ENCODE measurements at regions not wholly inside any gene's neighbourhood (a gene's known extent, or its start where the extent isn't known, plus 50 kb on each side); places are given as distances from the start of the nearest gene placed in this dataset.

DNA sequence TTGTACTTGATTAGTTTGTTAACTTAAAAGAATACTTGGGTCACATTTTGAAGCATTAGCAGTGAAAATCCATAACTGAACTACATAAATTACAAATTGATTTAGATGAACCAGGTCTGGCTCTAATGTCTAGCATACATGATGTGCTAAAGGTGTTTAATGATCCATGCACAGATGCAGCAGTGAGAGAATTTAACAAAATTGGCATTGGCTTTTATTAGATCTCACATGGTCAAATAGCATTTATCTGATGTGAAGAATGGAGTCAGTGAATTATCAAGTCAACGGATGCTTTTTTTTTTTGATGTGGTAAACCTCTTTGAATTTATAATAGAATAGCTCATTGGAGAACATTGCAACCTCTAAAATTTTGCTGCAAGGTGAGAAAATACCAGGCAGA, 293.0 kb upstream of the POT1 start:
- TF ChIP-seq, protein P1, sequence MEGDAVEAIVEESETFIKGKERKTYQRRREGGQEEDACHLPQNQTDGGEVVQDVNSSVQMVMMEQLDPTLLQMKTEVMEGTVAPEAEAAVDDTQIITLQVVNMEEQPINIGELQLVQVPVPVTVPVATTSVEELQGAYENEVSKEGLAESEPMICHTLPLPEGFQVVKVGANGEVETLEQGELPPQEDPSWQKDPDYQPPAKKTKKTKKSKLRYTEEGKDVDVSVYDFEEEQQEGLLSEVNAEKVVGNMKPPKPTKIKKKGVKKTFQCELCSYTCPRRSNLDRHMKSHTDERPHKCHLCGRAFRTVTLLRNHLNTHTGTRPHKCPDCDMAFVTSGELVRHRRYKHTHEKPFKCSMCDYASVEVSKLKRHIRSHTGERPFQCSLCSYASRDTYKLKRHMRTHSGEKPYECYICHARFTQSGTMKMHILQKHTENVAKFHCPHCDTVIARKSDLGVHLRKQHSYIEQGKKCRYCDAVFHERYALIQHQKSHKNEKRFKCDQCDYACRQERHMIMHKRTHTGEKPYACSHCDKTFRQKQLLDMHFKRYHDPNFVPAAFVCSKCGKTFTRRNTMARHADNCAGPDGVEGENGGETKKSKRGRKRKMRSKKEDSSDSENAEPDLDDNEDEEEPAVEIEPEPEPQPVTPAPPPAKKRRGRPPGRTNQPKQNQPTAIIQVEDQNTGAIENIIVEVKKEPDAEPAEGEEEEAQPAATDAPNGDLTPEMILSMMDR (IDR thresholded peaks at IDR 0.05 in 8 of 11, conservative IDR thresholded peaks at IDR 0.05 in 3 of 11) = no peak
- TF ChIP-seq POLR2AphosphoS5 (IDR thresholded peaks at IDR 0.05) (no peak), POLR2A (IDR thresholded peaks at IDR 0.05) (no peak)

All from spleen (tissue), 7 donors.